GM18907 (cell line): ENCODE measurements at regions not wholly inside any gene's neighbourhood (a gene's known extent, or its start where the extent isn't known, plus 50 kb on each side); places are given as distances from the start of the nearest gene placed in this dataset.

Source experiments
- ATAC-seq: cut with Tn5 transposase; IDR thresholded peaks from one replicate; pipeline ENCODE4 v1.9.1; 2021; ENCODE audit warnings: mild to moderate bottlenecking, moderate library complexity; ENCODE audit not compliant: unreplicated experiment

- ATAC-seq, result no peak
These were observed 585.4 kb downstream of the CDH26 start for GRCh38 chr20:60543598-60543997.

GRCh38 chr20:60553095-60553494, 594.9 kb downstream of the CDH26 start:
- ATAC-seq, result no peak

- no peak for ATAC-seq
These were observed 600.3 kb downstream of the CDH26 start for GRCh38 chr20:60558486-60558885.

- ATAC-seq, result no peak
These were observed 601.2 kb downstream of the CDH26 start for GRCh38 chr20:60559462-60559861.

- no peak for ATAC-seq
These were observed 602.8 kb downstream of the CDH26 start for GRCh38 chr20:60561052-60561451.

GRCh38 chr20:60565083-60565482, 606.9 kb downstream of the CDH26 start:
- ATAC-seq, result no peak

GRCh38 chr20:60565551-60565950, 607.3 kb downstream of the CDH26 start:
- ATAC-seq, result no peak

GRCh38 chr20:60569116-60569515, 610.9 kb downstream of the CDH26 start:
- no peak for ATAC-seq

GRCh38 chr20:60570481-60571277, 612.5 kb downstream of the CDH26 start:
- no peak for ATAC-seq

- ATAC-seq, result no peak
These were observed 614.9 kb downstream of the CDH26 start for GRCh38 chr20:60573003-60573680.

- ATAC-seq, result no peak
These were observed 618.0 kb downstream of the CDH26 start for GRCh38 chr20:60576236-60576635.

GRCh38 chr20:60579941-60580515, 621.8 kb downstream of the CDH26 start:
- ATAC-seq, result no peak

GRCh38 chr20:60581606-60582115, 623.4 kb downstream of the CDH26 start:
- ATAC-seq, result no peak

GRCh38 chr20:60583741-60584140, 625.5 kb downstream of the CDH26 start:
- no peak for ATAC-seq

GRCh38 chr20:60584221-60584620, 626.0 kb downstream of the CDH26 start:
- ATAC-seq, result no peak

- no peak for ATAC-seq
These were observed 627.4 kb downstream of the CDH26 start for GRCh38 chr20:60585651-60586050.

- no peak for ATAC-seq
These were observed 628.2 kb downstream of the CDH26 start for GRCh38 chr20:60586269-60587050.

- ATAC-seq, result no peak
These were observed 629.8 kb downstream of the CDH26 start for GRCh38 chr20:60587986-60588385.

- no peak for ATAC-seq
These were observed 631.4 kb downstream of the CDH26 start for GRCh38 chr20:60589623-60590022.

GRCh38 chr20:60591172-60591799, 633.1 kb downstream of the CDH26 start:
- no peak for ATAC-seq

- no peak for ATAC-seq
These were observed 640.3 kb downstream of the CDH26 start for GRCh38 chr20:60598528-60598927.
